GM23338 (cell line): ENCODE measurements at regions not wholly inside any gene's neighbourhood (a gene's known extent, or its start where the extent isn't known, plus 50 kb on each side); places are given as distances from the start of the nearest gene placed in this dataset.

Source experiments
- ATAC-seq: fragments of 200-7000 bp; cut with Tn5 transposase; 3 replicates; pipeline ENCODE4 v1.9.1; 2020
- DNase-seq: peaks from one replicate; pipeline ENCODE4 v3.0.0-alpha.2; 2015; ENCODE audit warnings: low spot score
- H2AFZ ChIP-seq: fragments of 200-600 bp; sonication (generic); 2 replicates; pipeline ENCODE4 v1.8.0; 2016; ENCODE audit warnings: antibody characterized with exemption, mild to moderate bottlenecking, moderate library complexity
- H3F3A ChIP-seq: fragments of 200-600 bp; sonication (generic); replicated peaks from 2 replicates; pipeline ENCODE4 v1.8.0; 2017; ENCODE audit warnings: antibody characterized with exemption, mixed run types, low read depth
- H3K27ac ChIP-seq: fragments of 200-600 bp; sonication (generic); 2 replicates; pipeline ENCODE4 v1.6.1; 2016; ENCODE audit warnings: low read depth
- H3K27me3 ChIP-seq: fragments of 200-600 bp; sonication (generic); 2 replicates; pipeline ENCODE4 v1.8.0; 2016; ENCODE audit warnings: mild to moderate bottlenecking, mixed run types, moderate library complexity; ENCODE audit not compliant: insufficient read depth
- H3K36me3 ChIP-seq: fragments of 200-600 bp; sonication (generic); 2 replicates; pipeline ENCODE4 v1.8.0; 2016; ENCODE audit warnings: mild to moderate bottlenecking; ENCODE audit not compliant: insufficient read depth
- H3K4me1 ChIP-seq: fragments of 200-600 bp; sonication (generic); 2 replicates; pipeline ENCODE4 v1.8.0; 2016; ENCODE audit warnings: mild to moderate bottlenecking, moderate library complexity; ENCODE audit not compliant: insufficient read depth
- H3K4me2 ChIP-seq: fragments of 200-600 bp; sonication (generic); 2 replicates; pipeline ENCODE4 v1.7.1; 2017; ENCODE audit warnings: mixed run types
- H3K4me3 ChIP-seq: fragments of 200-600 bp; sonication (generic); 2 replicates; pipeline ENCODE4 v1.6.1; 2016; ENCODE audit warnings: mixed run types
- H3K79me2 ChIP-seq: fragments of 200-600 bp; sonication (generic); replicated peaks from 2 replicates; pipeline ENCODE4 v1.8.0; 2017; ENCODE audit warnings: mild to moderate bottlenecking; ENCODE audit not compliant: insufficient read depth
- H3K9me2 ChIP-seq: fragments of 200-600 bp; sonication (generic); 2 replicates; pipeline ENCODE4 v1.8.0; 2017; ENCODE audit not compliant: insufficient read depth
- H4K20me1 ChIP-seq: fragments of 200-600 bp; sonication (generic); replicated peaks from 2 replicates; pipeline ENCODE4 v1.8.0; 2017; ENCODE audit warnings: mild to moderate bottlenecking; ENCODE audit not compliant: insufficient read depth
- H3K27ac Mint-ChIP-seq: 2 replicates; pipeline ENCODE4 v1.8.0; 2020; ENCODE audit warnings: inconsistent platforms, mild to moderate bottlenecking, moderate library complexity, mixed read lengths
- H3K27me3 Mint-ChIP-seq: 3 replicates; pipeline ENCODE4 v1.8.0; 2022; ENCODE audit warnings: low read depth, mild to moderate bottlenecking, moderate library complexity, mixed read lengths, inconsistent platforms; ENCODE audit not compliant: insufficient read depth, poor library complexity
- H3K36me3 Mint-ChIP-seq: 3 replicates; pipeline ENCODE4 v1.8.0; 2021; ENCODE audit warnings: low read depth, mild to moderate bottlenecking, inconsistent platforms, moderate library complexity, mixed read lengths
- H3K4me1 Mint-ChIP-seq: 3 replicates; pipeline ENCODE4 v1.8.0; 2020; ENCODE audit warnings: mild to moderate bottlenecking, inconsistent platforms, mixed read lengths
- H3K4me3 Mint-ChIP-seq: 3 replicates; pipeline ENCODE4 v1.8.0; 2021; ENCODE audit warnings: moderate library complexity, mild to moderate bottlenecking, inconsistent platforms, mixed read lengths
- H3K9me3 Mint-ChIP-seq: 3 replicates; pipeline ENCODE4 v1.8.0; 2020; ENCODE audit warnings: moderate library complexity, mild to moderate bottlenecking, inconsistent platforms, mixed read lengths
- CREB1 ChIP-seq: fragments of 250-450 bp; sonication (Bioruptor Pico); IDR thresholded peaks from 2 replicates; pipeline ENCODE4 v1.5.0; 2020; ENCODE audit warnings: low read depth, mild to moderate bottlenecking, moderate library complexity
- EZH2 ChIP-seq: fragments of 200-600 bp; sonication (generic); IDR thresholded peaks from one replicate; pipeline ENCODE4 v1.8.0; 2017; ENCODE audit warnings: antibody characterized with exemption, mild to moderate bottlenecking, low read depth; ENCODE audit not compliant: unreplicated experiment
- EZH2phosphoT487 ChIP-seq: fragments of 200-600 bp; sonication (generic); IDR thresholded peaks from one replicate; pipeline ENCODE4 v1.8.1; 2018; ENCODE audit warnings: antibody characterized with exemption; ENCODE audit not compliant: unreplicated experiment
- JUNB ChIP-seq: IDR thresholded peaks from one replicate; pipeline ENCODE4 v1.6.1; 2016; ENCODE audit warnings: antibody characterized with exemption; ENCODE audit not compliant: unreplicated experiment
- NANOG ChIP-seq: IDR thresholded peaks from 2 replicates; pipeline ENCODE4 v1.6.1; 2016; ENCODE audit warnings: antibody characterized with exemption, borderline replicate concordance
- POLR2AphosphoS5 ChIP-seq: IDR thresholded peaks from 2 replicates; pipeline ENCODE4 v1.6.1; 2016; ENCODE audit warnings: antibody characterized with exemption, low read depth
- STAT1 ChIP-seq: IDR thresholded peaks from one replicate; pipeline ENCODE4 v1.6.1; 2016; ENCODE audit warnings: antibody characterized with exemption; ENCODE audit not compliant: unreplicated experiment
- ZNF331 ChIP-seq: fragments of 250-450 bp; sonication (Bioruptor Pico); IDR thresholded peaks from 2 replicates; pipeline ENCODE4 v1.5.0; 2020; ENCODE audit warnings: low read depth, mild to moderate bottlenecking, moderate library complexity
- TF ChIP-seq, protein P1 (sequence below): fragments of 250-450 bp; sonication (Bioruptor Pico); IDR thresholded peaks from 2 replicates; pipeline ENCODE4 v1.5.0; 2020; ENCODE audit warnings: mild to moderate bottlenecking, moderate library complexity
- TF ChIP-seq, protein P2 (sequence below), 2 experiments: fragments of 200-600 bp in 1 of 2; sonication (generic) in 1 of 2; conservative IDR thresholded peaks; 2 replicates each; pipeline versions ENCODE4 v1.5.1 to v1.6.1; 2016 to 2017; ENCODE audit warnings: antibody characterized with exemption in 2 of 2, low read depth in 2 of 2, mild to moderate bottlenecking in 2 of 2, moderate library complexity in 1 of 2
- TF ChIP-seq, protein P3 (sequence below): IDR thresholded peaks from one replicate; pipeline ENCODE4 v1.6.1; 2018; ENCODE audit warnings: antibody characterized with exemption; ENCODE audit not compliant: unreplicated experiment

DNA sequence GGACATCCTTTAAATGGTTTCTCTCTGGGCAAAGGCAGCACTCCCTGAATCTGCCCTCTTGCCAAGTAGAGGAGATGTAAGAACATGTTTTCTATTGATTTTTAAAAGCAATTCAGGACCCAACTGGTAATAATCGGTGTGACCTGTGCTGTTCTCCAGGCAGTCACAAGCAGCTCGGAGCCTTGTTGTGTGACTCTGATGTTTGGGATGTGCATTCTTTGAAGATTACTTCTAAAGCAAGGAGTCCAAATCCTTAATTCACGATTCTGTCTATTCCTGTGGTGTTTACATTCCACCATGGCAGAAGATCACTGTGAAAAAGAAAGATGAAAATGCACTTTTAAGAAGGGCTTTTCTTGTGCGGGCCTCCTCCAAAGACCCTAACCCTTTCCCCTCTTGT is 122.3 kb upstream of the ZNF536 start:
- Histone ChIP-seq H3K36me3 (no peaks in the 10 kb centered on the region), H3K4me2 (no peak overlapping the region), H3K27me3 (no peaks in the 10 kb centered on the region), H3F3A (no peaks in the 10 kb centered on the region), H2AFZ (0 out of 2 replicates have a peak overlapping the region, but pooled peaks have one; percentile 80), H3K4me1 (peaks cover 12% of the 10 kb centered on the region), H3K27ac (no peak overlapping the region), H3K4me3 (no peak overlapping the region), H3K79me2 (no peaks in the 10 kb centered on the region), H3K9me2 (no peaks in the 10 kb centered on the region), H4K20me1 (no peaks in the 10 kb centered on the region)
- peaks cover under 1% of the 10 kb centered on the region for H3K27me3 Mint-ChIP-seq
- peaks cover 26% of the 10 kb centered on the region for H3K4me1 Mint-ChIP-seq
- no peaks in the 10 kb centered on the region; the same call in 2 of the 3 replicates for H3K9me3 Mint-ChIP-seq
- H3K4me3 Mint-ChIP-seq: no peak overlapping the region
- H3K36me3 Mint-ChIP-seq: no peaks in the 10 kb centered on the region
- H3K27ac Mint-ChIP-seq: no peak overlapping the region
- DNase-seq (no peak), ATAC-seq (no peak)
- TF ChIP-seq NANOG (no peak), ZNF331 (CRISPR knock-in tag) (no peak)

DNA sequence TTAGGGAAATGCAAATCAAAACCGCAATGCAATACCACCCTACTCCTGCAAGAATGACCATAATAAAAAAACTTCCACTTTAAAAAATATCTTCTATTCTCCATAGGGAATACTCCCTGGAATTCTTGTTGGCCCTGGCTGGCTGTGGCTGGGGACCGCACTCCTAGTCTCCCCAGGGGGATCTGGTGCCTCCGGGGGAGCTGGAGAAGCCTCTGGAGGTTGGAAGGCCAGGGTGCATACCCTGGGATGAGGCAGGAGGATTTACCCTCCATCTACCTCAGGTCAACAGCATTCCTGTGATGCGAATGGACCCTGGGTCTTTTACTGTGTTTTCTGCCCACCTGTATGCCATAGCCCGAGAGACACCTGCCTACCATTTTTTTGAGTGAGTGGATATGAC is 120.0 kb upstream of the ZNF536 start:
- Mint-ChIP-seq H3K27me3 (no peaks in the 10 kb centered on the region), H3K4me3 (no peak overlapping the region), H3K9me3 (no peaks in the 10 kb centered on the region; the same call in 2 of the 3 replicates), H3K36me3 (no peaks in the 10 kb centered on the region), H3K27ac (no peak overlapping the region), H3K4me1 (peaks cover 49% of the 10 kb centered on the region)
- Histone ChIP-seq H3K9me2 (no peaks in the 10 kb centered on the region), H4K20me1 (no peaks in the 10 kb centered on the region), H3K36me3 (no peaks in the 10 kb centered on the region), H2AFZ (no peak overlapping the region), H3K27me3 (no peaks in the 10 kb centered on the region), H3K27ac (no peak overlapping the region), H3K4me1 (peaks cover 34% of the 10 kb centered on the region), H3K4me2 (no peak overlapping the region), H3K79me2 (no peaks in the 10 kb centered on the region), H3F3A (no peaks in the 10 kb centered on the region), H3K4me3 (no peak overlapping the region)
- no peak for ATAC-seq
- DNase-seq: no peak
- TF ChIP-seq CREB1 (CRISPR knock-in tag) (no peak), EZH2 (no peak), ZNF331 (CRISPR knock-in tag) (no peak), JUNB (no peak), STAT1 (no peak), NANOG (no peak), POLR2AphosphoS5 (no peak), EZH2phosphoT487 (no peak)
- TF ChIP-seq, protein P1, sequence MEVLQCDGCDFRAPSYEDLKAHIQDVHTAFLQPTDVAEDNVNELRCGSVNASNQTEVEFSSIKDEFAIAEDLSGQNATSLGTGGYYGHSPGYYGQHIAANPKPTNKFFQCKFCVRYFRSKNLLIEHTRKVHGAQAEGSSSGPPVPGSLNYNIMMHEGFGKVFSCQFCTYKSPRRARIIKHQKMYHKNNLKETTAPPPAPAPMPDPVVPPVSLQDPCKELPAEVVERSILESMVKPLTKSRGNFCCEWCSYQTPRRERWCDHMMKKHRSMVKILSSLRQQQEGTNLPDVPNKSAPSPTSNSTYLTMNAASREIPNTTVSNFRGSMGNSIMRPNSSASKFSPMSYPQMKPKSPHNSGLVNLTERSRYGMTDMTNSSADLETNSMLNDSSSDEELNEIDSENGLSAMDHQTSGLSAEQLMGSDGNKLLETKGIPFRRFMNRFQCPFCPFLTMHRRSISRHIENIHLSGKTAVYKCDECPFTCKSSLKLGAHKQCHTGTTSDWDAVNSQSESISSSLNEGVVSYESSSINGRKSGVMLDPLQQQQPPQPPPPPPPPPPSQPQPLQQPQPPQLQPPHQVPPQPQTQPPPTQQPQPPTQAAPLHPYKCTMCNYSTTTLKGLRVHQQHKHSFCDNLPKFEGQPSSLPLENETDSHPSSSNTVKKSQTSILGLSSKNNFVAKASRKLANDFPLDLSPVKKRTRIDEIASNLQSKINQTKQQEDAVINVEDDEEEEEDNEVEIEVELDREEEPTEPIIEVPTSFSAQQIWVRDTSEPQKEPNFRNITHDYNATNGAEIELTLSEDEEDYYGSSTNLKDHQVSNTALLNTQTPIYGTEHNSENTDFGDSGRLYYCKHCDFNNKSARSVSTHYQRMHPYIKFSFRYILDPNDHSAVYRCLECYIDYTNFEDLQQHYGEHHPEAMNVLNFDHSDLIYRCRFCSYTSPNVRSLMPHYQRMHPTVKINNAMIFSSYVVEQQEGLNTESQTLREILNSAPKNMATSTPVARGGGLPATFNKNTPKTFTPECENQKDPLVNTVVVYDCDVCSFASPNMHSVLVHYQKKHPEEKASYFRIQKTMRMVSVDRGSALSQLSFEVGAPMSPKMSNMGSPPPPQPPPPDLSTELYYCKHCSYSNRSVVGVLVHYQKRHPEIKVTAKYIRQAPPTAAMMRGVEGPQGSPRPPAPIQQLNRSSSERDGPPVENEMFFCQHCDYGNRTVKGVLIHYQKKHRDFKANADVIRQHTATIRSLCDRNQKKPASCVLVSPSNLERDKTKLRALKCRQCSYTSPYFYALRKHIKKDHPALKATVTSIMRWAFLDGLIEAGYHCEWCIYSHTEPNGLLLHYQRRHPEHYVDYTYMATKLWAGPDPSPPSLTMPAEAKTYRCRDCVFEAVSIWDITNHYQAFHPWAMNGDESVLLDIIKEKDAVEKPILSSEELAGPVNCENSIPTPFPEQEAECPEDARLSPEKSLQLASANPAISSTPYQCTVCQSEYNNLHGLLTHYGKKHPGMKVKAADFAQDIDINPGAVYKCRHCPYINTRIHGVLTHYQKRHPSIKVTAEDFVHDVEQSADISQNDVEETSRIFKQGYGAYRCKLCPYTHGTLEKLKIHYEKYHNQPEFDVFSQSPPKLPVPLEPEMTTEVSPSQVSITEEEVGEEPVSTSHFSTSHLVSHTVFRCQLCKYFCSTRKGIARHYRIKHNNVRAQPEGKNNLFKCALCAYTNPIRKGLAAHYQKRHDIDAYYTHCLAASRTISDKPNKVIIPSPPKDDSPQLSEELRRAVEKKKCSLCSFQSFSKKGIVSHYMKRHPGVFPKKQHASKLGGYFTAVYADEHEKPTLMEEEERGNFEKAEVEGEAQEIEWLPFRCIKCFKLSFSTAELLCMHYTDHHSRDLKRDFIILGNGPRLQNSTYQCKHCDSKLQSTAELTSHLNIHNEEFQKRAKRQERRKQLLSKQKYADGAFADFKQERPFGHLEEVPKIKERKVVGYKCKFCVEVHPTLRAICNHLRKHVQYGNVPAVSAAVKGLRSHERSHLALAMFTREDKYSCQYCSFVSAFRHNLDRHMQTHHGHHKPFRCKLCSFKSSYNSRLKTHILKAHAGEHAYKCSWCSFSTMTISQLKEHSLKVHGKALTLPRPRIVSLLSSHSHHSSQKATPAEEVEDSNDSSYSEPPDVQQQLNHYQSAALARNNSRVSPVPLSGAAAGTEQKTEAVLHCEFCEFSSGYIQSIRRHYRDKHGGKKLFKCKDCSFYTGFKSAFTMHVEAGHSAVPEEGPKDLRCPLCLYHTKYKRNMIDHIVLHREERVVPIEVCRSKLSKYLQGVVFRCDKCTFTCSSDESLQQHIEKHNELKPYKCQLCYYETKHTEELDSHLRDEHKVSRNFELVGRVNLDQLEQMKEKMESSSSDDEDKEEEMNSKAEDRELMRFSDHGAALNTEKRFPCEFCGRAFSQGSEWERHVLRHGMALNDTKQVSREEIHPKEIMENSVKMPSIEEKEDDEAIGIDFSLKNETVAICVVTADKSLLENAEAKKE (CRISPR knock-in tag): no peak
- TF ChIP-seq, protein P2, sequence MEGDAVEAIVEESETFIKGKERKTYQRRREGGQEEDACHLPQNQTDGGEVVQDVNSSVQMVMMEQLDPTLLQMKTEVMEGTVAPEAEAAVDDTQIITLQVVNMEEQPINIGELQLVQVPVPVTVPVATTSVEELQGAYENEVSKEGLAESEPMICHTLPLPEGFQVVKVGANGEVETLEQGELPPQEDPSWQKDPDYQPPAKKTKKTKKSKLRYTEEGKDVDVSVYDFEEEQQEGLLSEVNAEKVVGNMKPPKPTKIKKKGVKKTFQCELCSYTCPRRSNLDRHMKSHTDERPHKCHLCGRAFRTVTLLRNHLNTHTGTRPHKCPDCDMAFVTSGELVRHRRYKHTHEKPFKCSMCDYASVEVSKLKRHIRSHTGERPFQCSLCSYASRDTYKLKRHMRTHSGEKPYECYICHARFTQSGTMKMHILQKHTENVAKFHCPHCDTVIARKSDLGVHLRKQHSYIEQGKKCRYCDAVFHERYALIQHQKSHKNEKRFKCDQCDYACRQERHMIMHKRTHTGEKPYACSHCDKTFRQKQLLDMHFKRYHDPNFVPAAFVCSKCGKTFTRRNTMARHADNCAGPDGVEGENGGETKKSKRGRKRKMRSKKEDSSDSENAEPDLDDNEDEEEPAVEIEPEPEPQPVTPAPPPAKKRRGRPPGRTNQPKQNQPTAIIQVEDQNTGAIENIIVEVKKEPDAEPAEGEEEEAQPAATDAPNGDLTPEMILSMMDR (conservative IDR thresholded peaks at IDR 0.05; ENCODE audit: low read depth in 2 of 2): no peak
- TF ChIP-seq, protein P3, sequence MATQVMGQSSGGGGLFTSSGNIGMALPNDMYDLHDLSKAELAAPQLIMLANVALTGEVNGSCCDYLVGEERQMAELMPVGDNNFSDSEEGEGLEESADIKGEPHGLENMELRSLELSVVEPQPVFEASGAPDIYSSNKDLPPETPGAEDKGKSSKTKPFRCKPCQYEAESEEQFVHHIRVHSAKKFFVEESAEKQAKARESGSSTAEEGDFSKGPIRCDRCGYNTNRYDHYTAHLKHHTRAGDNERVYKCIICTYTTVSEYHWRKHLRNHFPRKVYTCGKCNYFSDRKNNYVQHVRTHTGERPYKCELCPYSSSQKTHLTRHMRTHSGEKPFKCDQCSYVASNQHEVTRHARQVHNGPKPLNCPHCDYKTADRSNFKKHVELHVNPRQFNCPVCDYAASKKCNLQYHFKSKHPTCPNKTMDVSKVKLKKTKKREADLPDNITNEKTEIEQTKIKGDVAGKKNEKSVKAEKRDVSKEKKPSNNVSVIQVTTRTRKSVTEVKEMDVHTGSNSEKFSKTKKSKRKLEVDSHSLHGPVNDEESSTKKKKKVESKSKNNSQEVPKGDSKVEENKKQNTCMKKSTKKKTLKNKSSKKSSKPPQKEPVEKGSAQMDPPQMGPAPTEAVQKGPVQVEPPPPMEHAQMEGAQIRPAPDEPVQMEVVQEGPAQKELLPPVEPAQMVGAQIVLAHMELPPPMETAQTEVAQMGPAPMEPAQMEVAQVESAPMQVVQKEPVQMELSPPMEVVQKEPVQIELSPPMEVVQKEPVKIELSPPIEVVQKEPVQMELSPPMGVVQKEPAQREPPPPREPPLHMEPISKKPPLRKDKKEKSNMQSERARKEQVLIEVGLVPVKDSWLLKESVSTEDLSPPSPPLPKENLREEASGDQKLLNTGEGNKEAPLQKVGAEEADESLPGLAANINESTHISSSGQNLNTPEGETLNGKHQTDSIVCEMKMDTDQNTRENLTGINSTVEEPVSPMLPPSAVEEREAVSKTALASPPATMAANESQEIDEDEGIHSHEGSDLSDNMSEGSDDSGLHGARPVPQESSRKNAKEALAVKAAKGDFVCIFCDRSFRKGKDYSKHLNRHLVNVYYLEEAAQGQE: no peak
